NCI-H2171 (cell line): ENCODE measurements at regions not wholly inside any gene's neighbourhood (a gene's known extent, or its start where the extent isn't known, plus 50 kb on each side); places are given as distances from the start of the nearest gene placed in this dataset.
A peak's percentile ranks its signal among the peaks of the same experiment; 100 is the strongest.
"Not testable (repeated sequence)": the region's sequence is repeated elsewhere in the genome, so short reads cannot be mapped to it uniquely, and the experiment has no call there.

Experiments used
- DNase-seq: peaks from one replicate; lab custom pipeline; 2025; lab: John Stamatoyannopoulos, UW

- not testable (repeated sequence) for DNase-seq
Observed at GRCh38 chr7:150046290-150047194, 172.8 kb downstream of the ATP6V0E2 start.

GRCh38 chr7:150047329-150047728 is 173.6 kb downstream of the ATP6V0E2 start:
- not testable (repeated sequence) for DNase-seq

DNA sequence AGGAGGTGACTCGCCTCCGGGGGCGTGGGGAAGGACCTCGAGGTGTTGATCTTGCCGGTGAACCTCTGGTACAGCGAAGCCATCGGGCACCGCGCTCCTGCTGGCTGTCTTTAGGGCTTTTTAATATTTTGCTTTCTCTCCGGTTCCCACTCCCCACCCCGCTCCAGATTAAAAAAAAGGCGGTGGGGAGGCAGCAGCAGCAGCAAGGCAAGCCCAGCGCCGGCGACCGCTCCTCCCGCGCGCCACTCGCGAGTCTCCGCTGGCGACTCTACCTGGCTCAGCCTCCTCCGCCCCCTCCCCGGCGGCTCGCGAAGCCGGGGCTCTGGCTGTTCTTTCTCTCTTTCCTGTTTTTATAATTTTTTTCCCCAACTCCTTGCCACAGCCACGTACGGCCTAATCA is 174.0 kb downstream of the ATP6V0E2 start:
- DNase-seq, result not testable (repeated sequence)

DNA sequence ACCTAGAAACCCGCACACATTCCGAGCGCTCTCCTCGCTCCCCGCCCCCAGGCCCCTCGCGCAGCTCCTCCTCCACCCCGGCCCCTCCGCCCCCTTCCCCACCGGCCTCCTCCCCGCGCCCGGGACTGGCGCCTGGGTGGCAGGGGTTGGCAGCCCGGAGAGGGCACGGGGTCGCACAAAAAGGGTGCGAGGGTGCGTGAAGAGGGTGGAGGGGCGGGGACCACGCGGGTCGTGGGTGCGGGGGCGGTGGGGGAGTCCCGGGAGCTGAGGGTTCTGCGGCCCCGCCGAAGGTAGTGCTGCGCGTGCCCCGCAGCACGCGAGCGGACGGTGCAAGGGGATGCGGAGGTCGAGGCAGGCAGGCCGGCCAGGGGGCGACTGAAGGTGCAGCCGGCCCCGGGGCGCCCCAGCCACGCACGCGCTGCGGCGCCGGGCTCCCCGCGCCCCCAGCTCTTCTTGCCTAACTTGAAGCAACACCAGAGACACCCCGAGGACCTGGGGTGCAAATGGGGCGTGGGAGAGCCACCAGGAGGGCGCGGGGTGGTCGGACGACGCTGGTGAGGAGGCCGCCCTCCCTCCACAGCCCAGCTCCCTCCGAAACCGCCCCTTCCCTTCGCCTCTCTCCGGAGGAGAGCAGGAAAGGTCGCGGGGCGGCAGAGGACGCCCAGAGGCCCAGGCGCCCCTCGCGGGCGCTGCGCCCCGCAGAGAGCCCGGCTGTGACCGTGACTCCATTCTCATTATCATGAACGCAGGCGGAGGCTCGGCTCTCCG is 174.7 kb downstream of the ATP6V0E2 start:
- DNase-seq, result not testable (repeated sequence)

- DNase-seq, result peak; percentile 69
Observed at GRCh38 chr7:150049012-150049655, 175.4 kb downstream of the ATP6V0E2 start.

GRCh38 chr7:150053396-150053795 is 179.6 kb downstream of the ATP6V0E2 start:
- not testable (repeated sequence) for DNase-seq

- DNase-seq, result not testable (repeated sequence)
Observed at GRCh38 chr7:150054242-150054641, 180.5 kb downstream of the ATP6V0E2 start.

- DNase-seq, result not testable (repeated sequence)
Observed at GRCh38 chr7:150060259-150061221, 186.8 kb downstream of the ATP6V0E2 start.

- not testable (repeated sequence) for DNase-seq
Observed at GRCh38 chr7:150063195-150063594, 189.4 kb downstream of the ATP6V0E2 start.

DNA sequence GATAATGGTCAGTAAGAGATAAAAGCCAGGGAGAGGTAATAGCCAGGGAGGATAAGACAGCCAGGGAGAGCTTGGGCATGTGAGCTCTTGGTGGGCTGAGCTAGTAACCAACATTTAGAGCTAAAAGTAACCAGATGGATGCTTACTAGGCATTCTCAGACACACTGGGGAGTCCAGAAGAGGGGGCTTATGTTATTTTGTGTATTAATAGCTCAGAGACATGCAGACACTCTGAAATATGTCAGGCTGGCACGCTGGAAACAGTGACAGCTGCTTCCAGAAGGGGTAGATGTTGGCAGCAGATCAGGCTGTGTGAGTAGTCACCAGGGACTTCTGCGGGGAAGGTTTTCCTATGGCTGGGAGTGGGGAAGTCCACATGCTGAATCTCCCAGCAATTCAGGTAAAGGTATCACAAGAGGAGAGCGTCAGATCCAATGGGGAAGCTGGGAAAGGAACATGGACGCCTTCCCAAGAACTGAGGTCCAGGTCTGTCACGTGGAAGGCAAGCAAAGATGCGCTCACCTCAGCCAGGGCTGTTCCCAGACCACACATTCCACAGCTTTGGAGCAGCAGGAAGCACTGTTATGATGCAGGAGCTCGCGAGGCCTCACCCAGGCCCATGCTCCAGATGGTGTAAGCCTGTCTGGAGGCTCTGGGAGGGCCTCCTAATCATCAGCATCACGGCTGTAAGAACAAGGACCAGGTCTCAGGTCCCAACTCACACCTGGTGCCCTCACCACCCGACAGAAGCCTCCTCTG is 196.0 kb downstream of the ATP6V0E2 start:
- DNase-seq, result peak; percentile 45

- not testable (repeated sequence) for DNase-seq
Observed at GRCh38 chr7:150077543-150077942, 203.8 kb downstream of the ATP6V0E2 start.

GRCh38 chr7:150081865-150082264 is 208.1 kb downstream of the ATP6V0E2 start:
- not testable (repeated sequence) for DNase-seq

GRCh38 chr7:150084724-150085123 is 211.0 kb downstream of the ATP6V0E2 start:
- not testable (repeated sequence) for DNase-seq

DNA sequence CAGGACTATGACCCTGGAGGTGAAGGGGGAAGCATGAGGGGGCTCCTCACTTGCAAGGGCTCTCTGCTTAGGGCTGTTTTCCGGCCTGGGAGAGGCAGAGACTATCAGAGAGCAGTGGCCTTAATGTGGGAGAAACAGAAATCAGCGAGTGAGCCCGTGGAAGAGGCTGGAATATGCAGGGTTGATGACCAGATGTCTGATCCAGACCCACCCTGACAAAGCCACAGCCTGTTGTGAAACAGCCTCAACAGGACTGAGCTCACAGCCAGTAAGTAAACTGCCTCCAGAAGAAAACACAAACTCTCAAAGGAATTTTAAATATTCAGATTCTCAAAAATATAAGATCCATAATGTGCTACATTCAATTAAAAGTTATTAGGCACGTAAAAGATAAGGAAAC is 213.7 kb downstream of the ATP6V0E2 start:
- not testable (repeated sequence) for DNase-seq

- not testable (repeated sequence) for DNase-seq
Observed at GRCh38 chr7:150089139-150089538, 215.4 kb downstream of the ATP6V0E2 start.

DNA sequence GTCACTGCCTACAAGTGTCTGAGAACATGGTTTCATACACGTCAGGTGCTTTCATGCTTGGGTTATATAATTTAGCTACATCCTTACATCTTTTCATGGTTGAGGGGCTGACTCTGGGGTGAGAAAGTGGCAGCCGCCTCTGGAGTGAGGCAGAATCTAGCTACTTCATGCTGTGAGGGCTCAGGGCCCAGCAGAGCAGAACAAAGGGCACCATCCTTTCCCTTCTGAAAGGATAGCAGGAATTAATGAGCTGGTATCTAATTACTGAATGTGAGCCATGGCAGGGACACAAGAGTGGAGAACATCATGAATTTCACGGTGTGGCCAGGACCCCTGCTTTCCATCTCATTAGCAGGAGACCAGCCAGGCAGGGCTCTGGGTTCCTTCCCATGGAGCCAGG is 217.0 kb downstream of the ATP6V0E2 start:
- DNase-seq, result not testable (repeated sequence)

GRCh38 chr7:150093897-150094296 is 220.1 kb downstream of the ATP6V0E2 start:
- peak; percentile 40 for DNase-seq

GRCh38 chr7:150096213-150096994 is 222.6 kb downstream of the ATP6V0E2 start:
- DNase-seq, result not testable (repeated sequence)

- not testable (repeated sequence) for DNase-seq
Observed at GRCh38 chr7:150098592-150098991, 224.6 kb upstream of the LRRC61 start.
